NCI-H1048 (cell line): ENCODE measurements at regions not wholly inside any gene's neighbourhood (a gene's known extent, or its start where the extent isn't known, plus 50 kb on each side); places are given as distances from the start of the nearest gene placed in this dataset.

Experiments
- DNase-seq: peaks from one replicate; lab custom pipeline; 2025; lab: John Stamatoyannopoulos, UW

DNA sequence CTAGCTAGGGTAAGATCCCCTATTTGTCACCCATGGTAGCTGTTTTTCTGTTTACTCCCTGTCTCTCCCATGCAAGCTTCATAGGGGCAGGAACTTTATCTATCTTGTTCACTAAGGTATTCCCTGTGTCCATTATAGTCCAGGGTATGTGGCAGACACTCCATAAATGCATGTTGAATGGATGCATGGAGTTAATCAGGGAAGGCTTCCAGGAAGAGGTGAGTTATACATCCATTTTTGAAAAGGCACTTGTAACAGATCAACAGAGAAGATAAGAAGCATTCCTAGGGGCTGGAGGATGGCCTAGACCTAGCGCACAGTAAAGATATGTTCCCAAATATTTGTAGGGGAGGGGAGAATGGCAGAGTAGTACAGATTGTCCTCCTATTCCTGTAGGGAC lies 130.3 kb downstream of the BUD13 start:
- DNase-seq, result no peak

DNA sequence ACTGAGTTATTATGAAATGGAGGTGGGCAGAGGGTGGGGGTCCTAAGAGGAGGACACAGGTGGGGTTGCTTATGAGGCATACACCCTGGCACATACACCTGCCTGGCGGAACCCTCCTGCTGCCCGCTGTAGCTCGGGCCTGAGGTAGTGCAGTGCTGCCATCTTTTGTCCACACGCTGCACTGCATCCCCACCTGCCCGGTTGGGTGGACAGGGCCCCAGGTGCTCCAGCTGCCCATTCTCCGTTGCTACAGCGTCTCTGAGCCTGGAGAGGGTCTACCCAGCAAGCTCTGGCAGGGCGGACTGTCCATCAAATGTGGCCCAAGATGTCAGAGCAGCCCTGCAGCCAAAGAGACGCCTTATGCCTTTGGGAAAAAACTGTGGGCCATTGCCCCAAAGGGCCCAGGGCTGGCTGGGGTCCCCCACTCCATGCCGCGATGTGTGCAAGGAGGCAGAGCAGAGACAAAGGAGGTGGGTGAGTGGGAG lies 131.2 kb downstream of the BUD13 start:
- no peak for DNase-seq

DNA sequence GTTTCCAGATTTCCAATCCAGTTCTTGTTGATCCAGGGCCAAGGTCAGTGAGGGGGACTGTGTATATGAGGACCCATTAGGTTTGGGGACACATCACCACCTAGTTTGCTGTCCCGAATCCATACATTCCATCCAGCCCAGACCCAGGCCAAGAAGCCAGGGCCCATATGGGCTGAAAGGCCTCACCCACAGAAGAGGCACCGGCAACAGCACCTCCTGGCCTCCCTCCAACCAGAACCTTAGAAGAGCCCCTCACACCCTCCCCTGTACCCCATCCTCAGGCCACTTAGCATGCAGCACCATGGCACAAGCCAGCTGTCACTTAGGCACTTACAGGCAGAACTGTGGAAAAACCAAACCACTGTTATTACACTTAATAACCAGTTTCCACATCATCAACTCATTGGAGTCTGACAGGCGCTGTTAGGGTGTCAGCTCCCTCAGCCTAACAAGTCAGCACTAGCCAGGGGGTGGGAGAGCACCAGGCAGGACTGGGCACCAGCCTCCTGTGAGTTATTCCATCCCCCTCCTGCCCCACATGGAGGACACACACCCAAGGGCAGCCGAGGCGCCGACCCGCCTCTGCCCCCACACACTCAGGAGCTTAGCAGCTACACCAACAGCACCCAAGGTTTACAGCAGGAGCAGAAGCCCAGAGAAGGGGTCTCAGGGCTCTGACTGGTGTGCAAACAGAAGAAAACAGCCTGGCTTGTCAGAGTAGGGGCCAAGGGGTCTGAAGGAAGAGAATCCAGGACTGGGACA lies 132.0 kb downstream of the BUD13 start:
- DNase-seq, result no peak

DNA sequence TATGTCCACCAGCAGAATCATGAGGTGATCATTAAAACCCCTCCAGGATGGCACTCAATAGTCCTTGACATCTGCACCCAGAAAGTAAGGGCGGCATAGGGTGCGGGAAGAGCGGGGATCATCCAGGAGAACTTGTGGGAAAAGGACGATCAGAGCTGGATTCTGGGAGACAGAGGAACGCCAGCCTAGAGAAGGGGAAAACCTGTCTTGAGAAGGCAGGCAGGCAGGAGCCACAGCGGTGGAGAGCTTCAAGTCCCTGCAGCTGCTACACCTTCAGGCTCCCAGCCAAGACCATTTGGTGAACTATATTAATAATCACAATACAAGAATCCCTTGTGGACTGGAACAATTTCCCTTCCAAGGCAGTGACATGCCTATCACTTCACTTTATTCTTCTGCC lies 134.3 kb downstream of the BUD13 start:
- DNase-seq, result no peak

DNA sequence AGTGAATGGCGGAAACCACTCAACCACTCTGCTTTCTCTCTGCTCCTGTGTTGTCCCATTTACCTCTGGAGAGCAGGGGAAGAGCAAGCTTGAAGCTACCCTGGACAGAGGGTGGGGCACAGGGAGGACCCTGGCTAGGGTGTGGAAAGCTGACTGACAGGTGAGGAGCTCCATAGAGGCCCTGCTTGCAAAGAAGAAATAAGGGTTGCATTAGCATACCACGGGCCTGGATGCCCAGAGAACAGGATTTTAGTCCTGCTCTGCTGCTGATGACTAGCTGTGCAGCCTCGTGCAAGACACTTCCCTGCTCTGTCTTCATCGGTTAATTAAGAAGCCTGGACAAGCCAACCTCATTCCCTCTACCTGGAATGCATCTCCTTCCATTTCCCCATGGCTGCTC lies 135.0 kb downstream of the BUD13 start:
- no peak for DNase-seq

DNA sequence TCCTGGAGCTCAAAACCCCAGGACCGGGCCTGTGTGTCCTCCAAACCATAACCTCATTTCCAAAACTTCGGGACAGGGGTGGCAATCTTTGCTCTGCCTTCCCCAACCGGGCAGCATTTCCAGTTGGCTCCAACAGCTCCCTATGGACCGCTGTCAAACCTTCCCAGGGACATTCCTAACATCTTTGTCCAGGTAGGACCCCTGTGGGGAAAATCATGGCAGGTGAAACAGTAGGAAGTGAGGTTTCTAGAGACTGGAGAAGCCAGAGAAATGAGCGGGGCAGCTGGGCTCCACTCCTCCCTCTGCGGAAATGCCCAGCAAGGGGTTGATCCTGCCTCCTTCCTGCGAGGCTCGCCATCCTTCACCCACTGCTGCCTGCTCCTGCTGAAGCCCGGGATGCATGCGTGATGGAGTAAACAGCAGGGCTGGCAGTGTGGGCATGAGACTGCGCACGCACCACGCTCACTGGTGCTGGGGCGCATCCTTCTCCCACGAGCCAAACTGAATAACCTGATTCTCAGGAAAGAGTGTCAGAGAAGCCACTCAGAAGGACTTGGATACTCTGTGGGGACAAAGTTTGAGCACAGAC lies 136.4 kb downstream of the BUD13 start:
- no peak for DNase-seq

DNA sequence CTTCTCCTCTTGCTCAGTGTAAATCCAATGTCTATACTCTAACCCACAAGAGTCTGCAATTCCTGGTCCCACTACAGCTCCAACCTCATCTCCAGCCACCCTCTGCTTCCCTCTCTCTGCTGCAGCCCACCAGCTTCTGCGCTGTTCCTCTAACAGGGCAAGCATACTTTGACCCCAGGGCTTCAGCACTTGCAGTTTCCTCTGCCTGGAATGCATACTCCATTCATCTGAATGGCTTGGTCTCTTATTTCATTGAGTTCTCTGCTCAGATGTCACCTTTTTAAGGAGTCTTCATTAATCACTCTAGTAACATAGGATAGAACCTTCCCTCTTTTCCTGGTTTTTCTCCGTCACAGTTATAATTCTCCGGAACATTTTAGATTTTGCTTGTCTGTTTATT lies 141.6 kb downstream of the BUD13 start:
- no peak for DNase-seq

DNA sequence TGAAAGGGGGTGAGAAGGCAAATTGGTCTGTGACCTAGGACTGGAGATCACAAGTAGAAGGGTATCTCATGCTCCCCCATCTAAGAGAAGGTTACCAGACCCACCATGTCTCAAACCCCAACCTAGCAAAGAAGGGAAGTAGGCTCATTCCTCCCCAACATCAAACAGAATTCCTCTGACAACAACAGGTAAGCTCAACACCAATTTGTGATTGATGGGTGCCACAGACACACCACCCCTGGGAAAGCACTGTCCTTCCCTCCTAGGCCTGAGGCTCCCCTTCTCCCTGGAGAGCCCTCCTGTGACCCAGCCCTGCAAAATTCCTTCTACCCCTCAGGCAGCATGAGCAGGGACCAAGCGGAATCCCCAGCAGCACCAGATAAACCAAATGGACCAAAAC lies 154.3 kb downstream of the BUD13 start:
- no peak for DNase-seq

DNA sequence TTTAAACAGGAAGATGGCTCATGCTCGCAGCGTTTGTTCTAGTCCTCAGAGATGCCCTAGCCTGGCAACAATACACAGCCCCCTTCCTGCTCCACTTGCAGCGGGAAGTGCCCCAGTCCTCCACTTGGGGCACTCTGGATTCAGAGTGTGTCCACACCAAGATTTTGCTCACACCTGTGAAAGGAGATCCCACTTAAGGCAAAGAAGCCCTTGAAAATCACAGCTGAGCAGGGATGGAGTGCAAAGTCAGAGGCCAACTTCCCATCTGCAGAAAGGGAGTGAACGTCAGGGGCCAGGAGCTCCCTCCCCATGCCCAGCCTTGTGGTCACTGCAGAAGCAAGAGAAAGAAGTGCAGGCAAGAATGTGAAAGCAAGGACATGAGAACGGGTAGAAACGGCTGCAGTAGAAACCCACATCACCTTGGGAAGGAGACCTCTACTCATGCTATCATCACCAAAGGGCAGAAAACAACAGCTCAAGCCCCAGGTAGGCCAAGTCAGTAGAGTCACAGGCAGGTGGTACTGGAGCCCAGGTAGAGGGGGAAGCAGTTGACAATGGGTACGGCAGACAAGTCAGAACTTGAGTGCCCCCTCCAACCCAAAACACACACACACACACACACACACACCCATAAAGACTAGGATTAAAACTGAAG lies 157.4 kb downstream of the BUD13 start:
- DNase-seq, result no peak

DNA sequence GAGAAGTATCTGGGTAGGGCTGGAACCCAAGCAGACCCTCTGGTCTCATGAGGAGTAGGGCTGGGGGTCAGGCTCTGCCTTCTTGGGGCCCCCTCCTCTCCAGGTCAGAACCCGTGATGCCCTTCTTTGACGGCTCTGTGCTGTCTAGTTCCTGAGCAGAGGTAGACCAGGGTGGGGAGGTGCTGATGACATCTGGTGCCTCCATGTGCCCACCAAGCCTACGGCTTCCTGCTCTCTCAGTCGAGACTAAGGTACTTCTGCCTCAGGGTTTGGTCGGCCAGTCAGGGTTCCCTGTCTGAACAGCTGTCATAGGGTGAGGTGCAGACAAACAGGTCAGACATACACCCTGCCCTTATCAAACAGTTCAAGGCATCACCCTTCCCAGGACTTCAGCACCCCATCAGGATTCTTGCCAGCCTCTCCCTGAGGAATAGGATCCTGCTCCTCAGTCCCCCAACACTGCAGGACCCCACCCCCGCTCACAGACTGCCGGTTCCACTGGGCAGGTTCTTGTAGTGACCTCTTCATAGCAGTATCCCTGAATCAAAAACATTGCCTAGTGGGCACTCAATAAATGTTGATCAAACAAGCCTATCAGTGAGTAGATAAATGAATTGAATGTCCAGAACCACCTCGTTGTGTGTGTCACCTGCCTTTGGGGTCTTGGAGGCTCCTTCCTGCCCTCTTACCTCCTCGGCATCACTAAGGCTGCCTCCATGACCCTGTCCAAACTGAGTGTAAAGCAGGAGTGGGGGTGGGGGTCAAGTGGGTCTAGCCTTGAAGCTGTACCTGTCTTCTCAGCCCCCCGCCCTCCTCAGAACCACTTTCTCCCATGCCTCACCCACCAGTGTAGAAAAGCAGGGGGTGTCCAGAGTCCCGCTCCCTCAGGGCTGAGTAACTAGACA lies 158.2 kb downstream of the BUD13 start:
- no peak for DNase-seq

DNA sequence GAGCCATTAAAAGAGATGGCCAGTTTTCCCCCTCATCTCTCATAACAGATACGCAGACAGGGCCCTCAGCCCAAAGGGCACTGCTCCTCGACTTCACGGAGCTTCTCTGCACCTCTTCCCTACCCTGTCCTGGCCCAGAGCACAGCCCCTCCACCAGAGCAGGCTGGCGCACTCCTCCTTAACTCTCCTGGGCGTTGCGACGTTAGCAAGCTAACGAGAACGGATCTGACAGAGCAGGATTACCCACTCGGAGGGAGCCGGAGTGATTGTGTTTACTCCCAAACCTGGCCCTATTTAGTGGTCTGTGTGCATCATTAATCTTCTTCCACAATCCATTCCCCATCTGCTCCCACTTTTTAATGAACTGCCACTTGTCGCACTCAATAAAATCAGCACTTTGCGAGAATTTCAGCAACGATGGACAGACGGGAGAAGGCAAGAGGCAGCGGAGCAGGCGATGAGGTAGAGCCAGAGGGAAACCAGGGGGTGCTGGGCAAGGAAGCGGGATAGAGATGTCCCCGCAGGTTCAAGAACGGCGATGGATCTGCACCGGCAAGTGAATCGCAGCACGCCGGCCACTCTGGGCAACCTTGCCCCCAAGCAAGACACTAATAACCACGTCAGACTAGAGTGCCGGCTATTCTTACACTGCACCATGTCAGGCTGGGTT lies 159.4 kb downstream of the BUD13 start:
- DNase-seq, result no peak

DNA sequence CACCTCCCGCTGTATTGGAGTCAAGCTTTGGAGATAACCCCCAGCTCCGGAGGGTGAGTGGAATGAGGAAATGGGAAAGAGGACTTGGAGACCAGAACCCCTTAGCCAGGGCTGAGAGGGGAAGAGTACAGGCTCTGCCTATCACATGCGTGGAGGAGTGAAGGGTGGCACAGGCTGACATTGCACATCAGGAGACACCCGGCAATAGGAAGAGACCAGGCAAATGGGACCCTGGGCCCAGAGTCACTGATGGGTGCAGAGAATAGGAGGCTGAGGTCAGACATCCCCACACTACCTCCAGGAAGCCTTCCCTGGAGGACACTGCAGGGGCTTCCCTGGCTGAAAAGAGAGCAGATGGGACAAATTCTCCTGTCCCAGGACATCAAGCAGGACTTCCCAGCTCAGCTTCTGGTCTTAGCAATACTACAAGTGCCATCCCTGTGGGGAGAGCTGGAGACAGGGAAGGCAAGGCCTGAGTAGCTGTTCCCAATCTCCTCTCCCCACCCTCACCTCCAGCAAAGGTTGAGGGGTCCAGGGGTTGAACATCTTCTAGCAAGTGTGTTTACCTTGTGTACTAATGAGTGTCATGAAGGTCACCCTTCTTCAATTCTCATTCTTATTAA lies 160.7 kb downstream of the BUD13 start:
- DNase-seq, result no peak

DNA sequence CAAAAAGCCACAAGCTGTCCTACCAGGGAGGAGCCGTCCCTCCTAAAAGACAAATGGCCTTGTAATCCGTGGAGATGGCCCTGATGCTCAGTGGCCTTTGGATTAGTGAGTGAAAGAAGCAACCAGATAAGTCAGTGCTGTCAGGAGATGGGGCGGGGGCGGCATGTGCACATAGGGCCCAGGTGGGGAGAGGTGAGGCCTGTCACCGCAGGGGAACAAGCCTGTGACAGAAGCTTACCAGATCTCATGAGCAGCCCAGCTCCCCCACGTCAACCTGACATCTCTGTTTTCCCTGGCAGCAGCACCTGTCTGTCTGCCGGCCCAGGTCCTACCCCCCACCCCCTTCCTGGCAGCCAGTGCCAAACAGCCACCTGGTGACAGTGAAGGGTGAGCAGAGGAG lies 162.6 kb downstream of the BUD13 start:
- DNase-seq, result no peak

DNA sequence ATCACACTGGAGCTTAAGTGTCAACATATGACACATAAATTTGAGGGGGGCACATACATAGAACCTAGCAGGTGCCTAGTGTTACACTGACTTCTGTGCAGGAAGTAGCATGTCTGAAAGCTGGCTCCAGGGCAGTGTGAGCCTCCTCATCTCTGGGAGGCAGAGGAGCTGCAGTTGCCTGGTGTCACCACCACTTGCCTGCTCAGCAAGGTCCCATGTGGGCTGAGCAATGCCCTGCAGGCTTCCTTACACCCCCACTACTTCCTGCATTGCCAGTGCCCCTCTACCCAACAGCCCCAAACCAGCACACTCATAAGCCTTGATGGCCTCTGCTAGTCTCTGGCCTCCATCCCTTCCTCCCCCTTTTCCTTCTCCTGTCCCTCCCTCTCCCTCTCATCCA lies 165.8 kb downstream of the BUD13 start:
- DNase-seq, result no peak

DNA sequence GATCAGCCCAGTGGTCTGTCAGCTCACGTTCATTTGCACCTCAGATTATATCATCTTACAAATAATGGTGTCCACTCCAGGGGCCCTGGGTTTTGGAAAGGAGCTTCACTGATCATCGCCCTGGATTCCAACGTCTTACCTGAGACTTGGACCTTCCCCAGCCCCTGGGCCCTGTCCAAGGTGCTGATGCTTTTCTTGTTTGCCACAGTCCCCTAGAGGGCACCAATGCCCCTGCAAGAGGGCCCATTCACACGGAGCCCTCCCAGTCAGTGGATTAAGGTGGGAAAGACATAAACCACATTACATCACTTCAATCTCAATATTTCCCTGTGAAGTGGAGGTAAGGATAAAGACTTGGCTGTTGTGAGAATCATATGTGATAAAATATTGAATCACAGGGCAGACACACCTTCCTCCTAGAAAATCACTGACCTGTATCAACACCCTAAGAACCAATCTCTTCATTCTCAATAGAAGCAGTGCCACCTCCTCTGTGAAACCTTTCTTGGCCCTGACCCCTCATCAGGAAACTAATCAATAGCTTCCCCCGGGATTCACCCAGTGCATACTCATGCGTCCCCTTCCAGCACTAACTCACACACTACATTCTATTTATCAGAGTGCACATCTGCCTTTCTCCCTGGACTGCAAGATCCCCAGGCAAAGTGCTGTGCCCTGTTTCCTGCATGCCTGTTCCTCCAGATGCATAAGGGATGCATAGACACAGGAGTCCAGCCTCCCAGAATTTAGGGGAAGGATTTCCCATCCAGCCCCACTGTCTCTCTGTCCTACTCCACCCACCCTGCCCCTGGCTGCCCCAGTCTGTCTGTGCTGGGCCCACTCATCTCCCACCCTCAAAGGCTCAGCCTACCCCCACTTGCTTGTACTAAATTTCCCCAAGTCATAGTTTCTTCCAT lies 167.0 kb downstream of the BUD13 start:
- no peak for DNase-seq

DNA sequence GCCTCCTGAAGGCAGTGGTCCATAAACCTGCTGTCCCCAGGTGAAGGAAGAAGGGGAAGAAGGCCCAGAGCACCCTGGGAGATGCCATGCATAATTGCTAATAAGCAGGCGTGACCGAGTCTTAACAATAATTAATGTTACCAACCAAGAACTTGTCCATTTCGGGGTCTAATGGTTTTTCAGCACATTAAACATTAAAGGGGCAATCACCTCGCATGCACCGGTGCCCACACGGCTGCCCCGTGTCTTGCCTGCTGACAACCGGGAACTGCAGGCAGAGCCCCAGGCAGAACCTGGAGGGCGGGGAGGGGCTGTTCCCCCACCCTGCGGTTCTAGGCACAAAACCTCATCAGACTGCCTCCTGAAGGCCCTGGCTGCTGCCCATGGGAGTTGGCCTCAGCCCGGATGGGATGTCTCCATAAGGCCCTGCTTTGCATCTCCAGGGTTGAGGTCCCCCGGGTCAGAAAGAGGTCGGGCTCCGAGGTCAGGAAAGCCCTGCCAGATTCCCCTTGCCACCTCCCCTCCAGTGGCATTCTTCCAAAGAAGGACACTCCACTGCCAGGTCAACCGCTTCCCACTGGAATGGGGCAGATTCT lies 169.0 kb downstream of the BUD13 start:
- DNase-seq, result no peak

DNA sequence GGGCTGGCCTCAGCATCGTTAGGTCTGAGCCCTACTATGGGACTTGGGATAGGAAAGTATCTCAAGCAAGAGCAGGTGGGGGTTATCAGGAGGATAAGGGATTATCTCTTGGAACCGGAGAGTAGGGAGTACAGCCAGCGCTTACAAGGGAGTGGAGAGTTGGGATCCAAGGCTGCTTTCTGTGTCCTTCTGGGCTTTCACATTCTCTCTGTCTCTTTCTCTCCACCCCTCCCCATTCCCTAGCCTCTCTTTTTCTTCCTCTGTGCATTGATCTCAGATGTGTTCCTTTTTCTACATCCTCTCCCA lies 170.2 kb downstream of the BUD13 start:
- no peak for DNase-seq

DNA sequence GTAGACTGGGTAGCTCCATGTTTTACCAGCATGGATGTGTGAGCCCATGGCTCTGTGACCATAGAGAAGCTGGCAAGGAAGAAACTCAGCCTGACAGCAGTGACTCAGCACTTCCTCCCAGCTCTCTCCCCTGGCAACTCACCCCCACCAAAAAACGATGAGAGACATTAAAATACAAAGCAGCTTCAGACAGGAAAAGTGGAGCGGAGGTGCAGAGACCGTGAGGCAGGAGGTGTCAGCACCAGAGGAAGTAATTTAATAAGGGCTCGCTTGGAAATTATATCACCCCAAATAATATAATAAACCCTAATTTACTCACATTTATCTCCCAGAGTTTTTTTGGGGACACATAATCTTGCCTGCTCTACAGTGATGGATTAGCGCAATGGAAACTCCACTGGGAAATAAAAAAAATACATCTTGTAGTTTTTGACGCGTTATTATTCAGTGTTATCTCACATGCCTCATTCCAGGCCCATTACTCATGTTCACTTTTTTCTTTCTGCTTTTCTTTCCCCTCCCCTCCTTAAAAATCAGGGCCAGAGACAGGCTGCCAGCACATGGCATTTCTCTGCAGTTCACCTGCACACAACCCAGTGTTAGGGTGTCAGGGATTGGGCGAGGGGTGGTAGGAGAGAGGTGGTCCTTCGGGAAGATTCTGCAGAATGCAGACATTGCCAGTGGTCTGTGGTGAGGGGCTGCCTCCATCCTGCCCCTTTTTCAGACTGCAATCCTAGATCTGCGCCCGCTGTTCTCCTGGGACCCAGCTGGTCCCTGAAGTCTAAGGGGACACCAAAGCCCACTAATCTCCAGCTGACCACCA lies 170.8 kb downstream of the BUD13 start:
- no peak for DNase-seq

DNA sequence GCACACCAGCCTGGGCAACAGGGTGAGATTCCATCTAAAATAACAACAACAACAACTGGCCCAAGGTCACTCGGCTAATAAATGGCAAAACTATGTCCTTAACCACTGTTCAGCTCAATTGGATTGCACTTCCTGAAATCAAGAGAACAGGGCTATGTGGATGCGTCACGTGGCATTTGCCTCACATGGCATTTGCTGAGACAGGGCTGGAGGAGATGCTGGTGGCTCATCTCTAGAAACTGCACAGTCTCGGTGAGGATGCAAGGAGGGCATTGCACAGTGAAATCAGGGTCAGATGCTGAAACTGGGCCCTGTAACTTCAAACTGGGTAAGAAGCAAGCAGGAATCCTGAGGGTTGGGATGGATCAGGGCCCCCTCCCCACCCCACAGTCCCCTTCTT lies 171.9 kb downstream of the BUD13 start:
- DNase-seq, result no peak
